SK-N-SH (cell line): ENCODE measurements at regions not wholly inside any gene's neighbourhood (a gene's known extent, or its start where the extent isn't known, plus 50 kb on each side); places are given as distances from the start of the nearest gene placed in this dataset.

Experiments used
- CTCF ChIA-PET: fragments of 300-600, 350-600 bp; formaldehyde crosslinking; extraction: SDS; loops from one replicate; lab custom pipeline; 2021; lab: Yijun Ruan, JAX
- POLR2A ChIA-PET: fragments of 350-600 bp; sonication (Branson Sonifier 250); formaldehyde crosslinking; extraction: SDS; loops from one replicate; lab custom pipeline; 2020; ENCODE audit warnings: antibody characterized with exemption, inconsistent platforms; lab: Yijun Ruan, JAX
- DNase-seq: peaks from one replicate; pipeline ENCODE4 v3.0.0; 2012
- H2AFZ ChIP-seq: fragments of 200-600 bp; sonication (generic); 2 replicates; pipeline ENCODE4 v1.8.1; 2016; ENCODE audit warnings: antibody characterized with exemption, mild to moderate bottlenecking, low read depth
- H3F3A ChIP-seq: fragments of 200-600 bp; sonication (generic); replicated peaks from 2 replicates; pipeline ENCODE3; 2016; ENCODE audit warnings: antibody characterized with exemption, mild to moderate bottlenecking; ENCODE audit not compliant: insufficient read depth
- H3K27ac ChIP-seq, 2 experiments: fragments of 200-500 bp in 1 of 2; fragments of 200-600 bp in 1 of 2; sonication (Bioruptor generic) in 1 of 2; sonication (generic), shearing (Covaris generic) in 1 of 2; 2 replicates each; pipeline versions ENCODE4 v1.5.1 to v1.6.1; 2014 to 2016; ENCODE audit warnings: low read depth in 2 of 2, inconsistent platforms in 1 of 2, low read length in 1 of 2, mild to moderate bottlenecking in 1 of 2, mixed read lengths in 1 of 2
- H3K27me3 ChIP-seq: fragments of 200-600 bp; sonication (generic), shearing (Covaris generic); 2 replicates; pipeline ENCODE4 v1.6.1; 2016; ENCODE audit warnings: mixed run types; ENCODE audit not compliant: insufficient read depth
- H3K36me3 ChIP-seq, 2 experiments: fragments of 200-500 bp in 1 of 2; fragments of 200-600 bp in 1 of 2; sonication (Bioruptor generic) in 1 of 2; sonication (generic) in 1 of 2; replicated peaks in 1 of 2; 2 replicates each; pipeline versions ENCODE3 to v1.5.1; 2014 to 2016; ENCODE audit warnings: low read length in 1 of 2, mild to moderate bottlenecking in 1 of 2; ENCODE audit not compliant: insufficient read depth in 2 of 2, control insufficient read depth in 1 of 2
- H3K4me1 ChIP-seq, 2 experiments: fragments of 200-500 bp in 1 of 2; fragments of 200-600 bp in 1 of 2; sonication (Bioruptor generic) in 1 of 2; sonication (generic), shearing (Covaris generic) in 1 of 2; 2 replicates each; pipeline versions ENCODE4 v1.5.1 to v1.6.1; 2014 to 2016; ENCODE audit warnings: low read depth in 1 of 2, low read length in 1 of 2, mixed run types in 1 of 2; ENCODE audit not compliant: insufficient read depth in 2 of 2, control insufficient read depth in 1 of 2
- H3K4me2 ChIP-seq: fragments of 200-600 bp; sonication (generic), shearing (Covaris generic); 2 replicates; pipeline ENCODE4 v1.6.1; 2017; ENCODE audit warnings: mixed run types
- H3K4me3 ChIP-seq, 2 experiments: fragments of 200-500 bp in 1 of 2; fragments of 200-600 bp in 1 of 2; sonication (Bioruptor generic) in 1 of 2; sonication (generic), shearing (Covaris generic) in 1 of 2; 2 replicates each; pipeline versions ENCODE4 v1.5.1 to v1.8.1; 2014 to 2016; ENCODE audit warnings: low read depth in 2 of 2, inconsistent platforms in 1 of 2, low read length in 1 of 2, mild to moderate bottlenecking in 1 of 2, mixed read lengths in 1 of 2, moderate library complexity in 1 of 2
- H3K79me2 ChIP-seq: fragments of 200-600 bp; sonication (generic); 2 replicates; pipeline ENCODE4 v1.8.1; 2017; ENCODE audit warnings: mild to moderate bottlenecking; ENCODE audit not compliant: insufficient read depth
- H3K9ac ChIP-seq: fragments of 200-600 bp; sonication (generic); 2 replicates; pipeline ENCODE4 v1.6.1; 2017; ENCODE audit warnings: mixed run types
- H3K9me2 ChIP-seq: fragments of 200-600 bp; sonication (generic); 2 replicates; pipeline ENCODE4 v1.6.1; 2017; ENCODE audit warnings: mixed run types
- H3K9me3 ChIP-seq: fragments of 200-600 bp; sonication (generic); 2 replicates; pipeline ENCODE4 v1.6.1; 2017; ENCODE audit warnings: mixed run types, mild to moderate bottlenecking, moderate library complexity
- H4K20me1 ChIP-seq: fragments of 200-600 bp; sonication (generic); 2 replicates; pipeline ENCODE4 v1.6.1; 2017; ENCODE audit warnings: mild to moderate bottlenecking, mixed run types; ENCODE audit not compliant: insufficient read depth
- EP300 ChIP-seq, 2 experiments: IDR thresholded peaks; 2 replicates each; pipeline versions ENCODE4 v1.4.0 to v1.6.1; 2012; ENCODE audit warnings: borderline replicate concordance in 1 of 2, low read depth in 1 of 2, low read length in 1 of 2
- FOXJ3 ChIP-seq: sonication (generic); formaldehyde crosslinking; IDR thresholded peaks from 2 replicates; pipeline ENCODE4 v1.5.1; 2020; ENCODE audit warnings: mild to moderate bottlenecking, missing genetic modification reagents
- FOXM1 ChIP-seq: IDR thresholded peaks from 2 replicates; pipeline ENCODE4 v1.4.0; 2012; ENCODE audit warnings: low read depth, mild to moderate bottlenecking
- GABPA ChIP-seq: IDR thresholded peaks from 2 replicates; pipeline ENCODE4 v1.4.0; 2012; ENCODE audit warnings: low read depth, mild to moderate bottlenecking
- GATA2 ChIP-seq: sonication (generic); formaldehyde crosslinking; IDR thresholded peaks from 2 replicates; pipeline ENCODE4 v1.5.0; 2020; ENCODE audit warnings: mild to moderate bottlenecking, missing genetic modification reagents
- JUND ChIP-seq: IDR thresholded peaks from 2 replicates; pipeline ENCODE4 v1.4.0; 2012
- MEF2A ChIP-seq: IDR thresholded peaks from 2 replicates; pipeline ENCODE4 v1.4.0; 2012; ENCODE audit warnings: low read depth, borderline replicate concordance
- MXI1 ChIP-seq: IDR thresholded peaks from 2 replicates; pipeline ENCODE4 v1.6.1; 2012; ENCODE audit warnings: mild to moderate bottlenecking, low read depth, low read length, improper control_type of control experiment
- NFIC ChIP-seq: IDR thresholded peaks from 2 replicates; pipeline ENCODE4 v1.4.0; 2012; ENCODE audit warnings: borderline replicate concordance
- RCOR1 ChIP-seq: fragments of 150-350 bp; IDR thresholded peaks from 2 replicates; pipeline ENCODE4 v1.6.1; 2017; ENCODE audit warnings: antibody characterized with exemption, low read length
- RFX5 ChIP-seq: IDR thresholded peaks from 2 replicates; pipeline ENCODE4 v1.6.1; 2012; ENCODE audit warnings: mild to moderate bottlenecking, improper control_type of control experiment, low read length
- RXRA ChIP-seq: IDR thresholded peaks from 2 replicates; pipeline ENCODE4 v1.4.0; 2012; ENCODE audit warnings: low read depth, mild to moderate bottlenecking, borderline replicate concordance
- SIN3A ChIP-seq: IDR thresholded peaks from 2 replicates; pipeline ENCODE4 v1.6.1; 2012; ENCODE audit warnings: low read depth, mild to moderate bottlenecking, low read length, moderate library complexity, borderline replicate concordance
- TAF1 ChIP-seq: IDR thresholded peaks from 2 replicates; pipeline ENCODE4 v1.6.1; 2012; ENCODE audit warnings: low read depth, mild to moderate bottlenecking, low read length, moderate library complexity, borderline replicate concordance
- TCF12 ChIP-seq: IDR thresholded peaks from 2 replicates; pipeline ENCODE4 v1.4.0; 2012
- WGBS: methylation state at CpG from one replicate; pipeline ENCODE4 v1.1.6; 2017; ENCODE audit warnings: low lambda C conversion rate; 5-methylcytosine and 5-hydroxymethylcytosine counted together
- TF ChIP-seq, protein P1 (sequence below): IDR thresholded peaks from 2 replicates; pipeline ENCODE4 v1.6.1; 2012; ENCODE audit warnings: mild to moderate bottlenecking, low read depth, low read length, moderate library complexity
- TF ChIP-seq, protein P2 (sequence below): IDR thresholded peaks from 2 replicates; pipeline ENCODE4 v1.4.0; 2012; ENCODE audit warnings: low read depth, borderline replicate concordance

GRCh38 chr4:72858328-72858727, 211.2 kb downstream of the COX18 start (continued):
- TF ChIP-seq TAF1 (no peak), FOXM1 (no peak), RXRA (no peak), MEF2A (no peak), JUND (peak; percentile 36; the same call in 1 of the 2 replicates), NFIC (no peak), MXI1 (no peak), RCOR1 (no peak)
- TF ChIP-seq, protein P1, sequence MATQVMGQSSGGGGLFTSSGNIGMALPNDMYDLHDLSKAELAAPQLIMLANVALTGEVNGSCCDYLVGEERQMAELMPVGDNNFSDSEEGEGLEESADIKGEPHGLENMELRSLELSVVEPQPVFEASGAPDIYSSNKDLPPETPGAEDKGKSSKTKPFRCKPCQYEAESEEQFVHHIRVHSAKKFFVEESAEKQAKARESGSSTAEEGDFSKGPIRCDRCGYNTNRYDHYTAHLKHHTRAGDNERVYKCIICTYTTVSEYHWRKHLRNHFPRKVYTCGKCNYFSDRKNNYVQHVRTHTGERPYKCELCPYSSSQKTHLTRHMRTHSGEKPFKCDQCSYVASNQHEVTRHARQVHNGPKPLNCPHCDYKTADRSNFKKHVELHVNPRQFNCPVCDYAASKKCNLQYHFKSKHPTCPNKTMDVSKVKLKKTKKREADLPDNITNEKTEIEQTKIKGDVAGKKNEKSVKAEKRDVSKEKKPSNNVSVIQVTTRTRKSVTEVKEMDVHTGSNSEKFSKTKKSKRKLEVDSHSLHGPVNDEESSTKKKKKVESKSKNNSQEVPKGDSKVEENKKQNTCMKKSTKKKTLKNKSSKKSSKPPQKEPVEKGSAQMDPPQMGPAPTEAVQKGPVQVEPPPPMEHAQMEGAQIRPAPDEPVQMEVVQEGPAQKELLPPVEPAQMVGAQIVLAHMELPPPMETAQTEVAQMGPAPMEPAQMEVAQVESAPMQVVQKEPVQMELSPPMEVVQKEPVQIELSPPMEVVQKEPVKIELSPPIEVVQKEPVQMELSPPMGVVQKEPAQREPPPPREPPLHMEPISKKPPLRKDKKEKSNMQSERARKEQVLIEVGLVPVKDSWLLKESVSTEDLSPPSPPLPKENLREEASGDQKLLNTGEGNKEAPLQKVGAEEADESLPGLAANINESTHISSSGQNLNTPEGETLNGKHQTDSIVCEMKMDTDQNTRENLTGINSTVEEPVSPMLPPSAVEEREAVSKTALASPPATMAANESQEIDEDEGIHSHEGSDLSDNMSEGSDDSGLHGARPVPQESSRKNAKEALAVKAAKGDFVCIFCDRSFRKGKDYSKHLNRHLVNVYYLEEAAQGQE = no peak

GRCh38 chr4:72857787-72858186, 211.7 kb downstream of the COX18 start:
- 10% methylated on average over 2 of the region's 2 CpGs for WGBS
- Histone ChIP-seq H3F3A (no peaks in the 10 kb centered on the region), H3K4me3 (no peak overlapping the region), H3K9ac (no peak overlapping the region), H3K36me3 (no peaks in the 10 kb centered on the region), H3K4me1 (no peaks in the 10 kb centered on the region), H3K9me2 (no peaks in the 10 kb centered on the region), H3K9me3 (no peaks in the 10 kb centered on the region), H4K20me1 (no peaks in the 10 kb centered on the region), H3K79me2 (no peaks in the 10 kb centered on the region), H3K27ac (no peak overlapping the region), H3K27me3 (no peaks in the 10 kb centered on the region), H2AFZ (no peak overlapping the region), H3K4me2 (no peak overlapping the region)
- DNase-seq = no peak
- CTCF ChIA-PET = no interaction called here
- POLR2A ChIA-PET = no interaction called here
- TF ChIP-seq FOXJ3 (no peak), SIN3A (no peak), EP300 (IDR thresholded peaks at IDR 0.05; ENCODE audit: borderline replicate concordance in 1 of 2, low read depth in 1 of 2, low read length in 1 of 2) (no peak), MXI1 (no peak), RFX5 (no peak)

DNA sequence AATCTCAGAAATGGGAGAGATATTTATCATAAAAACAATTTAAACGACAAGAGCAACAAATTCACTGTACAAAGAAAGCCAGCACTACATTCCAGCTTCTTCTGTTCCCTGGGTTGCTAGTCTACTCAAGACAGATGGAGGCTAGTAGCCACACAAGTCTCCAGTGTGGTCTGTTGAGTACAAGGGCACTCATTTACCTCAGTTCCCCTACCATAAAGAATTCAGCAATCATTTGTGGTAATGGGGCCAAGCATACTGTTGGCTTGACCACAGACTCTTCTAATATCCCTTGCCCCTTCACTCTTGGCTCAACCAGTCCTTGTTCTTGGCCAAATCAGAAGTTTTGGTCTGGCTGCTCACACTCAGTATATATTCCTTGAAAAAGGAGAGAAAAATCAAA, 212.3 kb downstream of the COX18 start:
- Histone ChIP-seq H3K9me3 (no peaks in the 10 kb centered on the region), H3F3A (no peaks in the 10 kb centered on the region), H3K9me2 (no peaks in the 10 kb centered on the region), H3K9ac (no peak overlapping the region), H4K20me1 (no peaks in the 10 kb centered on the region), H3K27ac (no peak overlapping the region), H3K79me2 (no peaks in the 10 kb centered on the region), H3K27me3 (no peaks in the 10 kb centered on the region), H3K4me2 (no peak overlapping the region), H3K36me3 (no peaks in the 10 kb centered on the region), H3K4me3 (no peak overlapping the region), H2AFZ (no peak overlapping the region), H3K4me1 (no peaks in the 10 kb centered on the region)
- CTCF ChIA-PET = no interaction called here
- POLR2A ChIA-PET = no interaction called here
- no peak for DNase-seq
- TF ChIP-seq EP300 (IDR thresholded peaks at IDR 0.05; ENCODE audit: borderline replicate concordance in 1 of 2, low read depth in 1 of 2, low read length in 1 of 2) = no peak
- TF ChIP-seq MEF2A = no peak
- TF ChIP-seq RXRA = no peak
- TF ChIP-seq GATA2 (CRISPR knock-in tag) = no peak
- TF ChIP-seq NFIC = no peak
- TF ChIP-seq, protein P2, sequence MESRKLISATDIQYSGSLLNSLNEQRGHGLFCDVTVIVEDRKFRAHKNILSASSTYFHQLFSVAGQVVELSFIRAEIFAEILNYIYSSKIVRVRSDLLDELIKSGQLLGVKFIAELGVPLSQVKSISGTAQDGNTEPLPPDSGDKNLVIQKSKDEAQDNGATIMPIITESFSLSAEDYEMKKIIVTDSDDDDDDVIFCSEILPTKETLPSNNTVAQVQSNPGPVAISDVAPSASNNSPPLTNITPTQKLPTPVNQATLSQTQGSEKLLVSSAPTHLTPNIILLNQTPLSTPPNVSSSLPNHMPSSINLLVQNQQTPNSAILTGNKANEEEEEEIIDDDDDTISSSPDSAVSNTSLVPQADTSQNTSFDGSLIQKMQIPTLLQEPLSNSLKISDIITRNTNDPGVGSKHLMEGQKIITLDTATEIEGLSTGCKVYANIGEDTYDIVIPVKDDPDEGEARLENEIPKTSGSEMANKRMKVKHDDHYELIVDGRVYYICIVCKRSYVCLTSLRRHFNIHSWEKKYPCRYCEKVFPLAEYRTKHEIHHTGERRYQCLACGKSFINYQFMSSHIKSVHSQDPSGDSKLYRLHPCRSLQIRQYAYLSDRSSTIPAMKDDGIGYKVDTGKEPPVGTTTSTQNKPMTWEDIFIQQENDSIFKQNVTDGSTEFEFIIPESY = no peak
- no peak for TF ChIP-seq GABPA
- no peak for TF ChIP-seq MXI1
- TF ChIP-seq RFX5 = no peak
- TF ChIP-seq TCF12 = no peak
- 8% methylated on average over 1 of the region's 1 CpG for WGBS
